ENCODE measurements at regions not wholly inside any gene's neighbourhood (a gene's known extent, or its start where the extent isn't known, plus 50 kb on each side); places are given as distances from the start of the nearest gene placed in this dataset.

GRCh38 chr5:85173469-85173868 lies 788.8 kb upstream of the EDIL3 start (continued):
- TF ChIP-seq TAF7 (optimal IDR thresholded peaks at IDR 0.05; ENCODE audit: borderline replicate concordance, low read depth, low read length) (no peak), SRF (IDR thresholded peaks at IDR 0.05; ENCODE audit: low read depth, low read length) (no peak), EP300 (IDR thresholded peaks at IDR 0.05; ENCODE audit: borderline replicate concordance in 1 of 2, low read depth in 2 of 2, low read length in 2 of 2) (no peak), CTCF (IDR thresholded peaks at IDR 0.05; ENCODE audit: control extremely low read depth in 1 of 3, insufficient read depth in 1 of 3, low read depth in 1 of 3, low read length in 3 of 3) (no peak), CEBPB (IDR thresholded peaks at IDR 0.05; ENCODE audit: low read depth, low read length) (no peak), CREB1 (IDR thresholded peaks at IDR 0.05) (no peak), TCF12 (IDR thresholded peaks at IDR 0.05; ENCODE audit: low read depth, low read length) (no peak), ZNF274 (IDR thresholded peaks at IDR 0.05; ENCODE audit: borderline replicate concordance, extremely low read depth, low read length) (no peak), RFX5 (IDR thresholded peaks at IDR 0.05; ENCODE audit: borderline replicate concordance, low read depth, low read length) (no peak), JUND (IDR thresholded peaks at IDR 0.05; ENCODE audit: low read length) (no peak)

All from H1 (cell line).